Endothelial cell of umbilical vein (primary cell): ENCODE measurements at regions not wholly inside any gene's neighbourhood (a gene's known extent, or its start where the extent isn't known, plus 50 kb on each side); places are given as distances from the start of the nearest gene placed in this dataset.

Experiments
- BruUV-seq: library from RNA; stranded (reverse); fragments of 400-500 nt; replicated peaks from 2 replicates; lab custom pipeline; 2021; lab: Mats Ljungman, UMichigan
- CTCF ChIA-PET: fragments of 300-600, 350-600 bp; sonication (Branson Sonifier 250); formaldehyde crosslinking; loops from one replicate; lab custom pipeline; 2021; ENCODE audit warnings: antibody characterized with exemption, inconsistent platforms; lab: Charles Lee
- POLR2A ChIA-PET: fragments of 300-600, 350-600 bp; sonication (Branson Sonifier 250); formaldehyde crosslinking; loops from one replicate; lab custom pipeline; 2021; ENCODE audit warnings: antibody characterized with exemption, inconsistent platforms; lab: Charles Lee
- DNase-seq: peaks from one replicate; pipeline ENCODE4 v3.0.0-alpha.2; 2011; ENCODE audit warnings: low read depth, low spot score
- FAIRE-seq: peaks from 2 replicates; lab custom pipeline; 2011; peaks lifted over from hg19 to GRCh38; lab: Jason Lieb, UNC
- H2AFZ ChIP-seq: 2 replicates; pipeline ENCODE4 v1.6.0; 2012; ENCODE audit warnings: low read depth, low read length, control low read depth, inconsistent platforms
- H3K27ac ChIP-seq: 2 replicates; pipeline ENCODE4 v1.5.1; 2011; ENCODE audit warnings: low read depth, mild to moderate bottlenecking, control low read depth, low read length, moderate library complexity; ENCODE audit not compliant: insufficient read depth
- H3K27me3 ChIP-seq, 2 experiments: 2 replicates each; pipeline versions ENCODE4 v1.6.0 to v1.6.1; 2011; ENCODE audit warnings: low read length in 2 of 2, mixed read lengths in 1 of 2; ENCODE audit not compliant: control insufficient read depth in 2 of 2, insufficient read depth in 2 of 2
- H3K36me3 ChIP-seq, 2 experiments: 2 replicates in 1 of 2; 3 replicates in 1 of 2; pipeline ENCODE4 v1.5.1; 2011; ENCODE audit warnings: low read length in 2 of 2, mild to moderate bottlenecking in 1 of 2, moderate library complexity in 1 of 2; ENCODE audit not compliant: control insufficient read depth in 2 of 2, insufficient read depth in 2 of 2; ENCODE audit errors: extremely low read depth in 1 of 2
- H3K4me1 ChIP-seq: 3 replicates; pipeline ENCODE4 v1.5.1; 2011; ENCODE audit warnings: mild to moderate bottlenecking, low read length; ENCODE audit not compliant: control insufficient read depth, insufficient read depth; ENCODE audit errors: extremely low read depth
- H3K4me2 ChIP-seq: 2 replicates; pipeline ENCODE4 v1.6.1; 2011; ENCODE audit warnings: low read length, control low read depth, mixed read lengths; ENCODE audit not compliant: insufficient read depth
- H3K4me3 ChIP-seq, 3 experiments: fragments of 200-600 bp in 1 of 3; sonication (generic), shearing (Covaris generic) in 1 of 3; replicated peaks in 1 of 3; 2 replicates each; pipeline ENCODE4 v1.5.1; 2011 to 2016; ENCODE audit warnings: control low read depth in 3 of 3, low read length in 3 of 3, mild to moderate bottlenecking in 2 of 3, inconsistent platforms in 1 of 3, low read depth in 1 of 3, moderate library complexity in 1 of 3; ENCODE audit not compliant: insufficient read depth in 1 of 3
- H3K79me2 ChIP-seq: 2 replicates; pipeline ENCODE4 v1.6.0; 2012; ENCODE audit warnings: low read length, inconsistent platforms; ENCODE audit not compliant: control insufficient read depth, insufficient read depth
- H3K9ac ChIP-seq: replicated peaks from 2 replicates; pipeline ENCODE3; 2011; ENCODE audit warnings: low read length, control low read depth; ENCODE audit not compliant: insufficient read depth; ENCODE audit errors: extremely low read depth
- H3K9me1 ChIP-seq: replicated peaks from 3 replicates; pipeline ENCODE4 v1.6.0; 2011; ENCODE audit warnings: mild to moderate bottlenecking, low read length; ENCODE audit not compliant: control insufficient read depth, insufficient read depth; ENCODE audit errors: extremely low read depth
- H3K9me3 ChIP-seq: replicated peaks from 2 replicates; pipeline ENCODE4 v1.5.1; 2012; ENCODE audit warnings: low read length, inconsistent platforms; ENCODE audit not compliant: control insufficient read depth, insufficient read depth
- H4K20me1 ChIP-seq: replicated peaks from 2 replicates; pipeline ENCODE3; 2011; ENCODE audit warnings: mild to moderate bottlenecking, low read length; ENCODE audit not compliant: control insufficient read depth, insufficient read depth; ENCODE audit errors: extremely low read depth
- dilution Hi-C: fragments of 300-500 bp; cut with MboI; formaldehyde crosslinking; loops from one replicate; pipeline ENCODE4 v1.15.0; 2019; ENCODE audit warnings: low sequenced_read_pairs; ENCODE audit not compliant: extremely low pct_ligation_motif_present
- intact Hi-C: fragments of 100-400 bp; cut with micrococcal nuclease; formaldehyde crosslinking; loops from one replicate; pipeline ENCODE4 v1.10.0; 2022
- TF ChIP-seq, protein P1 (sequence below): IDR thresholded peaks from 2 replicates; pipeline ENCODE4 v1.6.1; 2011; ENCODE audit not compliant: insufficient read depth, insufficient read length
- TF ChIP-seq, protein P2 (sequence below), 2 donors: IDR thresholded peaks; 1 replicate in 1 of 2; 2 replicates in 1 of 2; pipeline ENCODE4 v1.5.1; 2011; ENCODE audit warnings: low read length in 2 of 2, mild to moderate bottlenecking in 2 of 2, moderate library complexity in 2 of 2, control low read depth in 1 of 2, inconsistent platforms in 1 of 2, low read depth in 1 of 2; ENCODE audit not compliant: insufficient read depth in 1 of 2; ENCODE audit errors: extremely low read depth in 1 of 2

DNA sequence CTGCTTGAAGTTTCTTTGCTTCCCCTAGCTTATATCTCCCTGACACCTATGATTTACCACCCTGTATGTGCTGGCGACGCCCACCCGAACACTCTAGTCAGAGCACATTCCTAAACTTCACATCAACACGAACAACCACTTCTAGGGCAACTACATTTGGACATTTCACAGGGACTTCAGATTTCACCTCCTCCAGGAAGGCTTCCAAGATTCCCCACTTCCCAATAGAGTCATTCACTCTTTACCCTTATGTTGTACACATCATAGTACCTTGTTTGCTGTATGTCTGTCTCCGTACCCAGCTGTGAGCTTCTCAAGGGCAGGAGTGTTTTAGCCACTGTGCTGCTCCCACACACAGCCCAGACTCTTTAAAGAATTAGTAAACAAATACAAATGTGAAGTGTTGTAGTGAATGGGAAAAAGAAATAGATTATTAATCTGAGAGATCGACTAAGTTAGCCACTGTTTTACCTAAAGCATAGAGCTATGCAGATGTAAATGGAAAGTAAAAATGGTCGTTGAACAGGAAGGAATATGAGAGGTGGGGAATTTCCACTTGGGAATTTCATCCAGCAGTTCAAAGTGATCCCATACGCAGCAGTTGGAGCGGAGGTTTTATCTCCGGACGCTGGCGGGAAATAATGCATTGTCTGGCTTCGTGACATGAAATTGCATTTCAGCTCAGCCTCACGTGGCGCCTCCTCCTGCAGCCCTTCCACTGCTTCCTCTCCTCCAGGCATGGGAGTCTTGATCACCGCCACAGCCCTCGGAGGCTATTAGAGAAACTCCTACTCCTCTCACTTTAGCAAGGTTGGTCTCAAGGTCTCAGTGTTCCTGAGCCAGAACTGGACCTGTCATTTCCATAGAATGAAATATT is 233.4 kb upstream of the COPS8 start:
- DNase-seq (peak; percentile 95), FAIRE-seq (peak; percentile 85)
- ChIA-PET POLR2A (no interaction called here), CTCF (interaction anchor here (0.6 to 1.4 kb wide), 5 partner anchors 9 to 148 kb away, joined by 3 to 4 read pairs (median 4); no protein-coding TSS in a partner anchor)
- Histone ChIP-seq H3K4me2 (peak overlapping the region; percentile 23), H4K20me1 (no peaks in the 10 kb centered on the region), H3K9me1 (no peaks in the 10 kb centered on the region), H3K9me3 (no peaks in the 10 kb centered on the region), H3K79me2 (no peaks in the 10 kb centered on the region), H3K9ac (no peak overlapping the region), H3K27me3 (no peaks in the 10 kb centered on the region), H3K4me1 (peaks cover 8% of the 10 kb centered on the region), H2AFZ (peak overlapping the region; percentile 49), H3K27ac (peak overlapping the region; percentile 46), H3K4me3 (no peak overlapping the region), H3K36me3 (no peaks in the 10 kb centered on the region)
- TSS peak; percentile 52 for BruUV-seq
- TF ChIP-seq, protein P1, sequence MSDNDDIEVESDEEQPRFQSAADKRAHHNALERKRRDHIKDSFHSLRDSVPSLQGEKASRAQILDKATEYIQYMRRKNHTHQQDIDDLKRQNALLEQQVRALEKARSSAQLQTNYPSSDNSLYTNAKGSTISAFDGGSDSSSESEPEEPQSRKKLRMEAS: peak; percentile 84
- TF ChIP-seq, protein P2, sequence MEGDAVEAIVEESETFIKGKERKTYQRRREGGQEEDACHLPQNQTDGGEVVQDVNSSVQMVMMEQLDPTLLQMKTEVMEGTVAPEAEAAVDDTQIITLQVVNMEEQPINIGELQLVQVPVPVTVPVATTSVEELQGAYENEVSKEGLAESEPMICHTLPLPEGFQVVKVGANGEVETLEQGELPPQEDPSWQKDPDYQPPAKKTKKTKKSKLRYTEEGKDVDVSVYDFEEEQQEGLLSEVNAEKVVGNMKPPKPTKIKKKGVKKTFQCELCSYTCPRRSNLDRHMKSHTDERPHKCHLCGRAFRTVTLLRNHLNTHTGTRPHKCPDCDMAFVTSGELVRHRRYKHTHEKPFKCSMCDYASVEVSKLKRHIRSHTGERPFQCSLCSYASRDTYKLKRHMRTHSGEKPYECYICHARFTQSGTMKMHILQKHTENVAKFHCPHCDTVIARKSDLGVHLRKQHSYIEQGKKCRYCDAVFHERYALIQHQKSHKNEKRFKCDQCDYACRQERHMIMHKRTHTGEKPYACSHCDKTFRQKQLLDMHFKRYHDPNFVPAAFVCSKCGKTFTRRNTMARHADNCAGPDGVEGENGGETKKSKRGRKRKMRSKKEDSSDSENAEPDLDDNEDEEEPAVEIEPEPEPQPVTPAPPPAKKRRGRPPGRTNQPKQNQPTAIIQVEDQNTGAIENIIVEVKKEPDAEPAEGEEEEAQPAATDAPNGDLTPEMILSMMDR (IDR thresholded peaks at IDR 0.05; ENCODE audit: extremely low read depth in 1 of 2, insufficient read depth in 1 of 2, low read depth in 1 of 2, low read length in 2 of 2): no peak
- intact Hi-C loops: loop anchor here (2.0 kb wide), 1 partner anchor 18 kb away; no protein-coding TSS in a partner anchor
- dilution Hi-C loops: no loop called here

DNA sequence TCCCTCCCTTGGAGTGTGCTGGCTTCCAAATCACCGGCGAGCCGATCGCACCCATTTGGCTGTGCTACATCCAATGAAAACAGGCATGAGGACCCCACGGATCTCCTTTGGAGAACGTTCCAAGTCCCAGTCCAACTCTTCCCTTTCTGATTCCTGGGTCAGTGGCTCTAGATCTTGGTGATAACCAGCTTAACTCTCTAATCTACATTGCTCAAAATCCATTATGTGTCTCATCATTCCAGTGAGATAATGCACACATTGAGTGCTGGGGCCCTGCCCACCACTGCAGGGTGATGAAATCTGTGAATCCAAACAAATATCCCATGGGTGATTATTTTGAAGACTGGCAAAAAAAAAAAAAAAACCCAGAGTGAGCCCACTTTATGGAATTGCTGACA is 232.7 kb upstream of the COPS8 start:
- peak overlapping the region; percentile 16 for H3K27ac ChIP-seq
- BruUV-seq: no TSS peak
- H3K4me2 ChIP-seq: no peak overlapping the region
- no peaks in the 10 kb centered on the region for H3K9me3 ChIP-seq
- no peaks in the 10 kb centered on the region for H3K79me2 ChIP-seq
- intact Hi-C loops (loop anchor here (2.0 kb wide), 1 partner anchor 18 kb away; no protein-coding TSS in a partner anchor), dilution Hi-C loops (no loop called here)
- H3K4me3 ChIP-seq: no peak overlapping the region
- no peaks in the 10 kb centered on the region for H3K27me3 ChIP-seq
- H4K20me1 ChIP-seq: no peaks in the 10 kb centered on the region
- H2AFZ ChIP-seq: peak overlapping the region; percentile 49
- no peaks in the 10 kb centered on the region for H3K36me3 ChIP-seq
- no peak overlapping the region for H3K9ac ChIP-seq
- H3K4me1 ChIP-seq: peaks cover 8% of the 10 kb centered on the region
- TF ChIP-seq, protein P1: no peak
- DNase-seq (no peak), FAIRE-seq (no peak)
- ChIA-PET POLR2A (no interaction called here), CTCF (interaction anchor here (0.6 to 1.4 kb wide), 5 partner anchors 10 to 148 kb away, joined by 3 to 4 read pairs (median 4); no protein-coding TSS in a partner anchor)
- H3K9me1 ChIP-seq: no peaks in the 10 kb centered on the region
